NCI-H1694 treated with DMSO at 0.1 percent for 48 hours (cell line): ENCODE measurements at regions not wholly inside any gene's neighbourhood (a gene's known extent, or its start where the extent isn't known, plus 50 kb on each side); places are given as distances from the start of the nearest gene placed in this dataset.
A peak's percentile ranks its signal among the peaks of the same experiment; 100 is the strongest.

Experiments used
- DNase-seq: peaks from one replicate; lab custom pipeline; 2025; lab: John Stamatoyannopoulos, UW

DNA sequence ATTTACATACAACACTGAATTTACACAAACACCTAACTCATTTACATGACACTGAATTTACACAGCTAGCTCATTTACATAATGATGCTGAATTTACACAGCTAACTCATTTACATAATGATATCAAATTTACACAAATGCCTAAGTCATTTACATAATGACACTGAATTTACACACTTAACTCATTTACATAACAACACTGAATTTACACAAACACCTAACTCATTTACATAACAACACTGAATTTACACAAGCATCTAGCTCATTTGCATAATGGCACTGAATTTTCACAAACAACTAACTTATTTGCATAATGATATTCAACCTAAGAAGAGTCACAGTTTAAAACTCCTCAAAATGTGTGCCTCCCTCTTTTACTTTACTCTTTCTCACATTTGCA, 511.7 kb downstream of the GALR1 start:
- no peak for DNase-seq

GRCh38 chr18:77762014-77762413, 512.4 kb downstream of the GALR1 start:
- no peak for DNase-seq

DNA sequence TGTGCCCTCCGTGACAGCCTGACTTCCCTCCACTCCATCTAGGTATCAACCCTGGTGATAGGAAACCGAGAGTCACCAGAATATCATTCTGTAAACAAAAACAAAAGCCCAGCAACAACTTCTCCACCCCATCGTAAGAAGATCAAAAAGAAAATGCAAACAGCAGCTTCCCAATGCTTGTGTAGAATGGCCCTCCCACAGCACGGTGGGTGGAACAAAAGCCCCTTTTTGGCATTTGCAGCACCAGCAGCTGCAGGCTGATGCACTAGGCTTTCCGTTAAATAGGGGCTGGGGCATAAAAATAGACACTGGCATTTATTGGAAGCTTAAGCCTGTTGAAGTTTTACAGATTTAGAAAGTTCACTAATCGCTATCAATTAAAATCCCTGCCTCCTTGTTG, 513.0 kb downstream of the GALR1 start:
- no peak for DNase-seq

DNA sequence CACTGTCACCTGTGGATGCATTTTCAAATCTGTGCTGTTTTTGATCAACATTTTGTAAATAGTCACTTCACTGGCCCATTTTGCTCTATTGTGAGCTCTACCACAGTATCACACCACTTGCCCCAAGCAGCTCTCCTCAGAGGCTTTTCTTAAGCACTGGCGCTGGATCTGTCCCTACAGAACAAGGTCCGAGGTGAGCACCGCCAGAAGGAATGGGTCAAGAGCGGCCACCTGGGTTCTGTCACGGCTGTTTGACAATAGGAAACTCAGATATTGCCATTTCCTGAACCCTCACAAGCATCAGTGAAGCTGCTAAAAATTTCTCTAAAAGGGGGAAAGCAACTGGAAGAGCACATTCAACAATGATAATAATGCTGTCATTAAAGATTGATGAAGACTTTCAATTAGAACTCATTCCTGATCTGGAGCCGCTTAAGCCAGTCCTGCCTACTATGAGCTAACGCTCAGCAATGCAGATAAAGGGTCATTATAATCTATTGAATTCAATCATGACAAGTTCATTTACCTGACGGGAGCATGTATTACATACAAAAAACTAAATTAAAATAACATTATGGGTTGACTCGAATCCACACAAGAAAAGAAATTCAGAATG, 514.0 kb downstream of the GALR1 start:
- no peak for DNase-seq

DNA sequence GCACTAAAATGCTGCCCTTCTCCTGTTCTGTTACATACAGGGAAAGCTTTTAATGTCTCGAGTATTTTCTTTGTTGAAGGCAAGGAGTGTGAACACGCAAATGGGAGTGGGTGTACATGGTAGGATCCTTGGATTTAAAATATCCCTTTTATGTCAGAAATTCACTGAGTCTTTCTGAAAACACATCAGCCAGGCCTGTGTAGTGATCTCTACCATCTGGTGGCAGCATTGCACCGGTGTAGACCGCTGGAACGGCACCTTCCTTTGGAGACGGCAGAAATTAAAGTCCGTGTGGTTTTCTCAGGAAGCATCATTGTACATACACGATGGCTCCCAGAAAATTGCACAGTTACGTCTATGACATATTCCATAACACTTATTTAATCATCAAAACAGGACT, 515.8 kb downstream of the GALR1 start:
- peak; percentile 59 for DNase-seq

- no peak for DNase-seq
Observed at GRCh38 chr18:77766421-77766820, 516.8 kb downstream of the GALR1 start.

GRCh38 chr18:77772177-77772576, 522.5 kb downstream of the GALR1 start:
- no peak for DNase-seq

- DNase-seq, result no peak
Observed at GRCh38 chr18:77776104-77776503, 526.5 kb downstream of the GALR1 start.

- no peak for DNase-seq
Observed at GRCh38 chr18:77777163-77777562, 527.5 kb downstream of the GALR1 start.

GRCh38 chr18:77784759-77785379, 535.2 kb downstream of the GALR1 start:
- no peak for DNase-seq

- DNase-seq, result no peak
Observed at GRCh38 chr18:77785415-77785975, 535.8 kb downstream of the GALR1 start.

- no peak for DNase-seq
Observed at GRCh38 chr18:77803024-77803423, 553.4 kb downstream of the GALR1 start.

DNA sequence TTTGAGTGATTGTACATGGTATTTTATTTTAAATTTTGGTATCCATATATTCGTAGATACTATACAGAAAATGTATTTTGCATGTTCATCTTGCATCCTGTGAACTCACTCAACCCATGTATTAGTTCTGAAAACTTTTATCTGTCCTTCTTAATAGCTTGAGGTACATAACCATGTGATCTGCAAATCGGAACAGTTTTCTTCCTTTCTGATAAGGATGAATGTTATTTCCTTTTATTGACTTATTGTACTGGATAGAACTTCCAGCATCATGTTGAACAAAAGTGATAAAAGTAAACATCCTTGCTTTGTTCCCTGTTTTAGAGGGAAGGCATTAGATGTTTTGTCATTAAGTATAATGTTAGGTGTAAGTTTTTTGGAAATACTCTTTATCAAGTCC, 554.7 kb downstream of the GALR1 start:
- DNase-seq, result no peak

DNA sequence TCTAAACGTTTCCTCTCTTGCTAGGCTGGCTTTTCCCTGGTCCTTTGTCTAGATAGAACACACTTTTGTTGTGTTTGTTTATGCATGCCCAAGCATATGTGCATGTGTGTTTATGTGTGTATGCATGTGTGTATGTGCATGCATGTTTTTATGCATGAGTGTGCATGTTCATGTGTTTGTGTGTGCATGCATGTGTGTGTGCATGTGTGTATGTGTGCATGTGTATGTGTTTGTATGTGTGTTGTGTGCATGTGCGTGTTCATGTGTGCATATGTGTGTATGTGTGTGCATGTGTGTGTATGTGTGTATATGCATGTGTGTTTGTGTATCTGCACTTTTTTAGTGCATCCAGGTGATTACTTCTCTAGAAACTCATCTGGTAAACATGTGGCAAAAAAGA, 558.0 kb downstream of the GALR1 start:
- no peak for DNase-seq

DNA sequence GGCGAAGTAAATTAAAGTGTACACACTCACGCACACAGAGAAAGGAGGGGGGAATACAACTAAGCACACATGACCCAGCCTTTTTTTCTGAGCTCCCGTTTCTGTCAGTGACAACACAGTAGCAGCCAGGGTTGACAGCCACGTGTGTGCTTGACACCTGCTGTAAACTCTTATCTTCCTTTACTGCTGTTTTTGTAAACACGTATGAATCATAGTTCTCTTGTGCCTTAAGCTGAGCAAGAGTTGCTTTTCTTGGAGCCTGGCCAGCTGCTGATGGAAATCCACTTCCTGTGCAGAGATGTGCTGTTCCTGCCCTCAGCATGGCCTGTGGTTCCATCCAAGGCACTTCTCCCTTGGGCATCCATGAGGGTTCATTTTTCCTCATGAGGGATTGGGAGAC, 561.9 kb downstream of the GALR1 start:
- DNase-seq, result no peak

- DNase-seq, result no peak
Observed at GRCh38 chr18:77815666-77816338, 566.2 kb downstream of the GALR1 start.

GRCh38 chr18:77818328-77818727, 568.7 kb downstream of the GALR1 start:
- no peak for DNase-seq

- DNase-seq, result no peak
Observed at GRCh38 chr18:77820472-77820871, 570.8 kb downstream of the GALR1 start.

DNA sequence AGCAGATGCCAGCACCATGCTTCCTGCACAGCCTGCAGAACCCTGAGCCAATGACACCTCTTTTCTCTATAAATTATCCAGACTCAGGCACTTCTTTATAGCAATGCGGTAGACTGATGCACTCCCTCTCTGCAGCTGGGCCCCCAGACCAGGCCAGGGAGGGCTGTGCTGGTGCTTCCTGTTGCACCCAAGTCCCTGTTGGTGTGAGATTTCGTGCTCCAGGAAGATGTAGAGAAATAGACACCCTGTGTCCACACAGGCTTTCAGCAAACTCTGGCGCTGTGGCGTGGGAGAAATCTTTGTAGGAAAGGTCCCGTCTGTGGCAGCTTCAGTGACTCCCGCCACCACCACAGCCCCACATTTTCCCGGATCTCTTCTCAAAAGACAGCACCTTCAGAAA, 572.2 kb downstream of the GALR1 start:
- no peak for DNase-seq

DNA sequence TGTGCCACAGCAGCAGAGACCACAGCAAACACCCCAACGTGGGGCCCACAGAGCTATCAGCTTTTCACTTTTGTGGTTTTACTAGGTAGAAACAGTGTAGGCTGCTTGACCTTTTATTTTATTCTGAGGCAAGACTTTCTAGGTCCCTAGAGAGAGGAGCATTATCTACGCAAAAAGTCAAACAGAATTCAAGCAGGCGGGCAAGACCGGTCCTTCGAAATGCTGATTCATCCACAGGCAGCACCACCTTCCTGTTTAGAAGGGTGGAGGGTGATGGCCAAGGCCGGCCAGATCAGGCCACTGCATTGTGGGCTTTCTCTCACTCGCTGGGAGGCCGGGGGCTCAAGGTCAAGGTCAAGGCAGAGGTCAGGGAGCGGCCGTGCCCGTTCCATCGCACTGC, 573.0 kb downstream of the GALR1 start:
- no peak for DNase-seq

GRCh38 chr18:77833807-77834206, 584.2 kb downstream of the GALR1 start:
- DNase-seq, result no peak

GRCh38 chr18:77851802-77852201, 602.2 kb downstream of the GALR1 start:
- peak; percentile 5 for DNase-seq

DNA sequence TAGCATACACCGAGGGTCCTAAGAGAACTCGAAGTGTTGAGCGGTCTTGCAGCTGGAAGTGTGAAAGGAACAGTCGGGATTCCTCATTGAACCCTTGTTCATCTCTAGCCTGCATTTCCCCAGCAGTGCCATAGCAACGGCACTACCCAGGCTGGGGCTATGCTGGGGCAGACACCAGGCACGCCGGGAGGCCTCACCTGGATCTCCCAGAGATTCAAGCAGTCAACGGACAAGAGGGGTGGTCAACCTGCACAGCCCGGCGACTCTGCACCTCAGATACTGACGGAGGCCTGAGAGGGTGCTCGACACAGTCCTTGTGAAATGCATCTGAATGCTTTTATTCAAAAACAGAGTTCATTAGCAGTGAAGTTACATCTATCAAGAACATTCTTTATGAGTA, 604.2 kb downstream of the GALR1 start:
- no peak for DNase-seq
